ENCODE measurements at regions not wholly inside any gene's neighbourhood (a gene's known extent, or its start where the extent isn't known, plus 50 kb on each side); places are given as distances from the start of the nearest gene placed in this dataset.
A peak's percentile ranks its signal among the peaks of the same experiment; 100 is the strongest.

GRCh38 chr18:77554061-77554460 lies 304.4 kb downstream of the GALR1 start:
- Histone ChIP-seq H3K4me3 (ENCODE audit: low read length) (no peak overlapping the region), H3K27me3 (ENCODE audit: insufficient read depth, low read depth, low read length) (no peaks in the 10 kb centered on the region), H3F3A (ENCODE audit: insufficient read depth, low read length, poor library complexity, severe bottlenecking) (no peaks in the 10 kb centered on the region), H3K4me2 (ENCODE audit: low read length) (no peak overlapping the region), H4K20me1 (ENCODE audit: insufficient read depth) (no peaks in the 10 kb centered on the region), H3K27ac (ENCODE audit: low read length) (no peak overlapping the region), H3K9ac (ENCODE audit: low read length) (no peak overlapping the region), H3K79me2 (replicated peaks; ENCODE audit: insufficient read depth, low read length) (no peaks in the 10 kb centered on the region), H3K9me3 (ENCODE audit: low read length) (no peaks in the 10 kb centered on the region), H3K9me2 (ENCODE audit: insufficient read depth, low read length) (no peaks in the 10 kb centered on the region), H2AFZ (ENCODE audit: low read depth, low read length) (no peak overlapping the region), H3K36me3 (ENCODE audit: insufficient read depth, low read length) (no peaks in the 10 kb centered on the region)
- TF ChIP-seq SMC3 (conservative IDR thresholded peaks at IDR 0.05; ENCODE audit: poor library complexity), result no peak
- TF ChIP-seq REST (IDR thresholded peaks at IDR 0.05; ENCODE audit: borderline replicate concordance), result no peak
- no peak for TF ChIP-seq EP300 (conservative IDR thresholded peaks at IDR 0.05; ENCODE audit: poor library complexity, severe bottlenecking)
- no peak for TF ChIP-seq RAD21 (conservative IDR thresholded peaks at IDR 0.05)
- no peak for TF ChIP-seq POLR2AphosphoS5 (IDR thresholded peaks at IDR 0.05)
- no peak for TF ChIP-seq MXI1 (conservative IDR thresholded peaks at IDR 0.05; ENCODE audit: poor library complexity, severe bottlenecking)
- no peak for TF ChIP-seq EZH2 (IDR thresholded peaks at IDR 0.05; ENCODE audit: borderline replicate concordance, insufficient read depth, low read length, poor library complexity, severe bottlenecking)
- no peak for TF ChIP-seq CTCF (IDR thresholded peaks at IDR 0.05; ENCODE audit: poor library complexity, severe bottlenecking)
- no peak for TF ChIP-seq TAF1 (IDR thresholded peaks at IDR 0.05; ENCODE audit: low read depth)

- TF ChIP-seq TAF1 (IDR thresholded peaks at IDR 0.05; ENCODE audit: low read depth) (no peak), REST (IDR thresholded peaks at IDR 0.05; ENCODE audit: borderline replicate concordance) (peak; percentile 58), SMC3 (conservative IDR thresholded peaks at IDR 0.05; ENCODE audit: poor library complexity) (no peak)
- Histone ChIP-seq H3K9me2 (ENCODE audit: insufficient read depth, low read length) (no peaks in the 10 kb centered on the region), H2AFZ (ENCODE audit: low read depth, low read length) (no peak overlapping the region)
Measured at GRCh38 chr18:77557046-77557587, 307.5 kb downstream of the GALR1 start.

More at GRCh38 chr18:77557046-77557587, 307.5 kb downstream of the GALR1 start:
- Histone ChIP-seq H3K4me3 (ENCODE audit: low read length) (no peak overlapping the region), H3K27me3 (ENCODE audit: insufficient read depth, low read depth, low read length) (no peaks in the 10 kb centered on the region), H3F3A (ENCODE audit: insufficient read depth, low read length, poor library complexity, severe bottlenecking) (peaks cover 6% of the 10 kb centered on the region), H4K20me1 (ENCODE audit: insufficient read depth) (no peaks in the 10 kb centered on the region), H3K27ac (ENCODE audit: low read length) (no peak overlapping the region), H3K9me3 (ENCODE audit: low read length) (no peaks in the 10 kb centered on the region), H3K79me2 (replicated peaks; ENCODE audit: insufficient read depth, low read length) (no peaks in the 10 kb centered on the region), H3K36me3 (ENCODE audit: insufficient read depth, low read length) (no peaks in the 10 kb centered on the region), H3K9ac (ENCODE audit: low read length) (no peak overlapping the region), H3K4me2 (ENCODE audit: low read length) (no peak overlapping the region)
